ENCODE measurements at regions not wholly inside any gene's neighbourhood (a gene's known extent, or its start where the extent isn't known, plus 50 kb on each side); places are given as distances from the start of the nearest gene placed in this dataset.

GRCh38 chr14:105880616-105881015, 354.2 kb downstream of the TMEM121 start:
- Histone ChIP-seq H3K4me3 (ENCODE audit: extremely low read depth in 1 of 4, insufficient read depth in 2 of 4, low read depth in 3 of 4, low read length in 4 of 4) (no peak overlapping the region), H2BK12ac (ENCODE audit: low read depth, low read length) (no peak overlapping the region), H3K79me2 (ENCODE audit: control insufficient read depth in 1 of 2, insufficient read depth in 2 of 2, low read length in 2 of 2) (no peaks in the 10 kb centered on the region), H3K4me2 (ENCODE audit: insufficient read depth in 1 of 2, low read depth in 2 of 2, low read length in 2 of 2) (no peak overlapping the region), H3K9ac (replicated peaks in 1 of 4; ENCODE audit: extremely low read depth in 1 of 4, low read depth in 3 of 4, low read length in 3 of 4) (no peak overlapping the region), H3K27ac (ENCODE audit: low read depth, low read length) (no peak overlapping the region), H2BK120ac (replicated peaks; ENCODE audit: low read depth, low read length) (no peak overlapping the region), H3K79me1 (ENCODE audit: low read depth, low read length) (no peaks in the 10 kb centered on the region), H3K14ac (ENCODE audit: insufficient read length) (no peak overlapping the region), H4K5ac (ENCODE audit: insufficient read length, low read depth, low read length) (no peak overlapping the region), H3K4ac (replicated peaks; ENCODE audit: insufficient read length, low read depth, low read length) (no peak overlapping the region), H3K9me3 (ENCODE audit: insufficient read depth in 2 of 2, low read depth in 1 of 2, low read length in 1 of 2) (peaks cover 48 to 97% of the 10 kb centered on the region in 2 experiments), H3K4me1 (replicated peaks in 1 of 4; ENCODE audit: control insufficient read depth in 3 of 4, insufficient read depth in 4 of 4, low read length in 3 of 4) (no peaks in the 10 kb centered on the region), H3K27me3 (replicated peaks in 1 of 4; ENCODE audit: control insufficient read depth in 3 of 4, extremely low read depth in 1 of 4, insufficient read depth in 3 of 4, low read length in 3 of 4) (no peaks in the 10 kb centered on the region), H4K91ac (replicated peaks; ENCODE audit: insufficient read length, low read length) (no peak overlapping the region), H3K23me2 (ENCODE audit: low read depth, low read length) (no peaks in the 10 kb centered on the region), H4K20me1 (replicated peaks in 1 of 2; ENCODE audit: control insufficient read depth in 1 of 2, insufficient read depth in 2 of 2, low read length in 2 of 2) (no peaks in the 10 kb centered on the region), H3K23ac (ENCODE audit: insufficient read length) (no peak overlapping the region), H2AFZ (ENCODE audit: low read length) (no peak overlapping the region), H2BK15ac (ENCODE audit: low read length) (no peak overlapping the region), H3K56ac (replicated peaks; ENCODE audit: insufficient read length, low read depth, low read length) (no peak overlapping the region), H2BK5ac (ENCODE audit: low read depth, low read length) (no peak overlapping the region), H3K36me3 (ENCODE audit: control insufficient read depth in 2 of 4, insufficient read depth in 4 of 4, low read length in 3 of 4) (no peaks in the 10 kb centered on the region), H2AK5ac (ENCODE audit: low read depth, low read length) (no peak overlapping the region), H2BK20ac (ENCODE audit: low read length) (no peak overlapping the region), H3K18ac (ENCODE audit: extremely low read depth, low read length) (no peak overlapping the region), H4K8ac (ENCODE audit: extremely low read depth, insufficient read depth, low read length) (no peak overlapping the region)
- DNase-seq (ENCODE audit: low read depth in 1 of 2, low spot score in 2 of 2) (no peak), FAIRE-seq (no peak)
- WGBS, 2 experiments (ENCODE audit: extremely low coverage in 1 of 2, insufficient coverage in 1 of 2, insufficient read length in 1 of 2, insufficient replicate concordance in 2 of 2, low coverage in 1 of 2, low lambda C conversion rate in 2 of 2, missing lambda C conversion rate in 1 of 2): 88% methylated on average over 11 of the region's 11 CpGs; no CpG with 5 or more reads in 1 of the 2 experiments
- TF ChIP-seq JUND (IDR thresholded peaks at IDR 0.05; ENCODE audit: low read length): no peak
- no peak for TF ChIP-seq SIRT6 (IDR thresholded peaks at IDR 0.05; ENCODE audit: low read length)
- no peak for TF ChIP-seq RFX5 (IDR thresholded peaks at IDR 0.05; ENCODE audit: borderline replicate concordance, low read depth, low read length)
- POLR2A ChIA-PET (ENCODE audit: partially characterized antibody): no interaction called here
- CTCF ChIA-PET (ENCODE audit: partially characterized antibody): no interaction called here

All from H1 (cell line).